ENCODE measurements at regions not wholly inside any gene's neighbourhood (a gene's known extent, or its start where the extent isn't known, plus 50 kb on each side); places are given as distances from the start of the nearest gene placed in this dataset.

DNA sequence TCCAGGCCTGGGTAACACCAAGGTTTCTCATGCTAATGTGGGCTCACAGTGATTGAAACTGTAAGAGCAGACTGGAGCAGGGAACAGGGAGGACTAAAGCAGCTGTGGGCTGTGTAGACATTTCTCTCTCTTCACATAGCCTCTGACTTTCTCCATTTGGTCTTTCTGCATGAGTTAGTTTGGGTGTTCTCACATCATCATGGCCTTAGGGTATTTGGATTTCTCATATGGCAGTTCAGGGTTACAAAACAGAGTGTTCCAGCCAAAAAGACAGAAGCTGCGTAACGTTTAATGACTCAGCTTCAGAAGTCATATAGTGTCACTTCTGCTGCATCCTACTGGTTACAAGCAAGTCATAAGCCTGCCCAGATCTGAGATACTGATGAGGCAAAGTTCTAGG lies 52.0 kb upstream of the OSBPL8 start:
- Mint-ChIP-seq H3K27me3 (ENCODE audit: unreplicated experiment) (no peaks in the 10 kb centered on the region), H3K27ac (ENCODE audit: unreplicated experiment) (no peak overlapping the region), H3K4me3 (ENCODE audit: low read depth, unreplicated experiment) (no peak overlapping the region), H3K36me3 (ENCODE audit: insufficient read depth, unreplicated experiment) (no peaks in the 10 kb centered on the region), H3K9me3 (ENCODE audit: low read depth, unreplicated experiment) (no peaks in the 10 kb centered on the region), H3K4me1 (ENCODE audit: low read depth, unreplicated experiment) (no peaks in the 10 kb centered on the region)
- DNase-seq: no peak
- BruUV-seq (replicated peaks): no TSS peak
- TF ChIP-seq, protein P1, sequence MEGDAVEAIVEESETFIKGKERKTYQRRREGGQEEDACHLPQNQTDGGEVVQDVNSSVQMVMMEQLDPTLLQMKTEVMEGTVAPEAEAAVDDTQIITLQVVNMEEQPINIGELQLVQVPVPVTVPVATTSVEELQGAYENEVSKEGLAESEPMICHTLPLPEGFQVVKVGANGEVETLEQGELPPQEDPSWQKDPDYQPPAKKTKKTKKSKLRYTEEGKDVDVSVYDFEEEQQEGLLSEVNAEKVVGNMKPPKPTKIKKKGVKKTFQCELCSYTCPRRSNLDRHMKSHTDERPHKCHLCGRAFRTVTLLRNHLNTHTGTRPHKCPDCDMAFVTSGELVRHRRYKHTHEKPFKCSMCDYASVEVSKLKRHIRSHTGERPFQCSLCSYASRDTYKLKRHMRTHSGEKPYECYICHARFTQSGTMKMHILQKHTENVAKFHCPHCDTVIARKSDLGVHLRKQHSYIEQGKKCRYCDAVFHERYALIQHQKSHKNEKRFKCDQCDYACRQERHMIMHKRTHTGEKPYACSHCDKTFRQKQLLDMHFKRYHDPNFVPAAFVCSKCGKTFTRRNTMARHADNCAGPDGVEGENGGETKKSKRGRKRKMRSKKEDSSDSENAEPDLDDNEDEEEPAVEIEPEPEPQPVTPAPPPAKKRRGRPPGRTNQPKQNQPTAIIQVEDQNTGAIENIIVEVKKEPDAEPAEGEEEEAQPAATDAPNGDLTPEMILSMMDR (IDR thresholded peaks at IDR 0.05; ENCODE audit: unreplicated experiment): no peak
- intact Hi-C loops (cut with micrococcal nuclease; ENCODE audit: unreplicated experiment): no loop called here
- CTCF ChIA-PET: no interaction called here

DNA sequence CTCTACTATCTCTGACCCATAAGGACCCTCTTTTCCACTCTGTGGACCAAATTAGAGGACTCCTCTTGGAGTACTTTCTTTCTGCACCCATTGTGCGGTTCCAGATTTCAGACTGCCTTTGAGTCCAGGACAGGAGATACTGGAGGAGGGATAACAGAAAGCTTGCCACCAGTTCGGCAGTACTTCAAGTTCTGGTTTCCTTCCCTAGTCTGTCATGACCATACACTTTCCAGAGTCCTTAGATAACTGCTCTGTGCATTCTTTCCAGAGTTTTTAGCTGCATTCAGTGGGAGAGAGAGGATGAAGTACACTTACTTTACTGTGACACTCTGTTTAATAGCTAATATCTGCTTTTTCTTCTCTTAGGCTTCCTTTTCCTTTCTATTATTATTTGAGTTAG lies 54.8 kb upstream of the OSBPL8 start:
- DNase-seq: no peak
- CTCF ChIA-PET: no interaction called here
- Mint-ChIP-seq H3K9me3 (ENCODE audit: low read depth, unreplicated experiment) (no peaks in the 10 kb centered on the region), H3K36me3 (ENCODE audit: insufficient read depth, unreplicated experiment) (no peaks in the 10 kb centered on the region), H3K27ac (ENCODE audit: unreplicated experiment) (no peak overlapping the region), H3K27me3 (ENCODE audit: unreplicated experiment) (no peaks in the 10 kb centered on the region), H3K4me3 (ENCODE audit: low read depth, unreplicated experiment) (no peak overlapping the region), H3K4me1 (ENCODE audit: low read depth, unreplicated experiment) (no peaks in the 10 kb centered on the region)
- TF ChIP-seq, protein P1 (IDR thresholded peaks at IDR 0.05; ENCODE audit: unreplicated experiment): no peak
- BruUV-seq (replicated peaks): no TSS peak
- intact Hi-C loops (cut with micrococcal nuclease; ENCODE audit: unreplicated experiment): no loop called here

DNA sequence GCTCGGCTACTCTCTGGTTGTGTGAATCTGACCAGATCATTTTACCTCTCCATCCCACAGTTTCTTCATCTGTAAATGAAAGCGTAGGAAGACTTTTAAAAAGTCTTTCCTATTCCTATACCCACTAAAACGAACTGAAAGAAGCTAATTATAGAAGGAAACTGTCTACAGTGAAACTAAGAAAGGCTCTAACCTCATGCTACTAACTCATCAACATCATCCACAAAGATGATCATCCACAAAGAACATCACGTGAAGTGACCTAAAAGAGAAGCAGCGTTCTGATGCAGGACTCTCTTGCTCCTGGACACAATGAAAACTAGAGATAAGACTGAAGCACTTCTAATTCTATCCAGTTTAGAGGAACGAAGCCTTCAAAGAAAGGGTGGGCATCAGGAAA lies 58.5 kb upstream of the OSBPL8 start:
- intact Hi-C loops (cut with micrococcal nuclease; ENCODE audit: unreplicated experiment): no loop called here
- Mint-ChIP-seq H3K27me3 (ENCODE audit: unreplicated experiment) (no peaks in the 10 kb centered on the region), H3K4me3 (ENCODE audit: low read depth, unreplicated experiment) (no peak overlapping the region), H3K9me3 (ENCODE audit: low read depth, unreplicated experiment) (no peaks in the 10 kb centered on the region), H3K36me3 (ENCODE audit: insufficient read depth, unreplicated experiment) (no peaks in the 10 kb centered on the region), H3K27ac (ENCODE audit: unreplicated experiment) (no peak overlapping the region), H3K4me1 (ENCODE audit: low read depth, unreplicated experiment) (peaks cover 7% of the 10 kb centered on the region)
- TF ChIP-seq, protein P1 (IDR thresholded peaks at IDR 0.05; ENCODE audit: unreplicated experiment): no peak
- DNase-seq: no peak
- CTCF ChIA-PET: no interaction called here
- no TSS peak for BruUV-seq (replicated peaks)

DNA sequence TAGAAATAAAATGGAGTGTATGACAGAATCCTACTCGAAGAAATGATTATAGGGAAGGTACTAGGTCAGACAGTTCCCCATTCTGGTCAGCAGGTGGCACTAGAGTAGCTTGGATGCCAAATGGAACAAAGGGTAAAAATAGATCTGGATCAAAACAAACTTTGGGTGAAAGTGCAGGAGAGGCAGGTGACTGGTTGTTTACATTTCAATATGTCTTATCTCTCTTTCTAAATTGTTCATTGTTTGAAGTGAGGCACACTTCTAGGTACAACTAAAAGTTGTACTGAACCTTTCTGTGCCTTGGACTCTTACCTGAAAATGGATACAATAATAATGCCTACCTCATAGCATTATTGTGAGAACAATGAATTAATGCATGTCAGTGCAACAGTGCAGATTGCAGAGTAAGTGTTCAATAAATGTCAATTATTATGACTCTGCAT lies 62.0 kb upstream of the OSBPL8 start:
- TF ChIP-seq, protein P1 (IDR thresholded peaks at IDR 0.05; ENCODE audit: unreplicated experiment): peak; percentile 88
- no peaks in the 10 kb centered on the region for H3K9me3 Mint-ChIP-seq (ENCODE audit: low read depth, unreplicated experiment)
- H3K36me3 Mint-ChIP-seq (ENCODE audit: insufficient read depth, unreplicated experiment): no peaks in the 10 kb centered on the region
- H3K27ac Mint-ChIP-seq (ENCODE audit: unreplicated experiment): no peak overlapping the region
- CTCF ChIA-PET: interaction anchor here (1.3 to 2.1 kb wide), 4 partner anchors 142 to 389 kb away, joined by 3 to 17 read pairs (median 6); no protein-coding TSS in a partner anchor
- no peak overlapping the region for H3K4me3 Mint-ChIP-seq (ENCODE audit: low read depth, unreplicated experiment)
- no peaks in the 10 kb centered on the region for H3K27me3 Mint-ChIP-seq (ENCODE audit: unreplicated experiment)
- intact Hi-C loops (cut with micrococcal nuclease; ENCODE audit: unreplicated experiment): loop anchor here (1.0 to 2.0 kb wide), 4 partner anchors 170 to 390 kb away; no protein-coding TSS in a partner anchor
- peaks cover 7% of the 10 kb centered on the region for H3K4me1 Mint-ChIP-seq (ENCODE audit: low read depth, unreplicated experiment)
- BruUV-seq (replicated peaks): no TSS peak
- peak; percentile 76 for DNase-seq

Measured in Calu3 (cell line).